Retinal pigment epithelial cell (primary cell): ENCODE measurements at regions not wholly inside any gene's neighbourhood (a gene's known extent, or its start where the extent isn't known, plus 50 kb on each side); places are given as distances from the start of the nearest gene placed in this dataset.

Experiments
- DNase-seq: peaks from one replicate; pipeline ENCODE4 v3.0.0-alpha.2; 2010; ENCODE audit warnings: low read depth
- H3K4me3 ChIP-seq: 2 replicates; pipeline ENCODE4 v1.5.1; 2011; ENCODE audit warnings: mild to moderate bottlenecking, low read length, control low read depth, moderate library complexity
- CTCF ChIP-seq: conservative IDR thresholded peaks from 2 replicates; pipeline ENCODE4 v1.5.1; 2011; ENCODE audit warnings: low read depth, low read length, control low read depth, inconsistent platforms

DNA sequence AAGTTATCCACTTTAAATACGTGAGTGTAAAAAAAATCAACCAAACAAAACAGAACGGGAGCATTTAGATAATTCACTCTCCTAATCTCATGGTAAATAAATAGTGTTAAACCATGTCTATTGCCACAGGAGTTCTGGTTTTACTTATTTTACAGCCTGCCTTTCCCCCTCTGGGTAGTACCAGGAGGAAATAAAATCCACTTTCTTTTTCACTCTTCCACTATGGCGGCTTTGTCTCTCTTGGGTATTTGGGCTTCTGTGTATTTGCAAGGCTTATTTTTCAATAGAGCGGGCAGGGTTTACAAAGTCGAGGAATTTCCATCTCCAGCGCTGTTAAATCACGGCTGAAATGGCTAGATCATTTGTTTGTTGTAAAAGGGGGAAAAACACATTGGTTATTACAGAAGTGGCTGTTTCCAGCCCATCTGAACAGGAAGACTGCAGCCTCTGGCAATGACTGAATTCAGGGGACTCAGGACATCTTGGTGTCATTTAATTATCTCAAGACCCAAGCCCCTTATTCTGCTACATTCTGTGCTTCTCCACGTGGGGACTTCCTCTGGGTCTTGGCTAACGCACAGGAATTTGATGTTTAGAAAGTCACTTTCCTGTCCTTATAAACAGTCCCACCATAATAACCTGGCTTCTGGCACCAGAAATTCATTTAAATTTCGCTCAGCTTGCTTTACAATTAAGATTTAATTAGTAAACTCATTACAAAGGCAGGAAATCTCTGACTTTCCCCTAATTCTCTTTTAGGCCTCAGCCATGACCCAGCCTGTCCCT is 323.9 kb downstream of the GATA3 start:
- no peak for DNase-seq
- TF ChIP-seq CTCF, result no peak
- H3K4me3 ChIP-seq, result no peak overlapping the region

DNA sequence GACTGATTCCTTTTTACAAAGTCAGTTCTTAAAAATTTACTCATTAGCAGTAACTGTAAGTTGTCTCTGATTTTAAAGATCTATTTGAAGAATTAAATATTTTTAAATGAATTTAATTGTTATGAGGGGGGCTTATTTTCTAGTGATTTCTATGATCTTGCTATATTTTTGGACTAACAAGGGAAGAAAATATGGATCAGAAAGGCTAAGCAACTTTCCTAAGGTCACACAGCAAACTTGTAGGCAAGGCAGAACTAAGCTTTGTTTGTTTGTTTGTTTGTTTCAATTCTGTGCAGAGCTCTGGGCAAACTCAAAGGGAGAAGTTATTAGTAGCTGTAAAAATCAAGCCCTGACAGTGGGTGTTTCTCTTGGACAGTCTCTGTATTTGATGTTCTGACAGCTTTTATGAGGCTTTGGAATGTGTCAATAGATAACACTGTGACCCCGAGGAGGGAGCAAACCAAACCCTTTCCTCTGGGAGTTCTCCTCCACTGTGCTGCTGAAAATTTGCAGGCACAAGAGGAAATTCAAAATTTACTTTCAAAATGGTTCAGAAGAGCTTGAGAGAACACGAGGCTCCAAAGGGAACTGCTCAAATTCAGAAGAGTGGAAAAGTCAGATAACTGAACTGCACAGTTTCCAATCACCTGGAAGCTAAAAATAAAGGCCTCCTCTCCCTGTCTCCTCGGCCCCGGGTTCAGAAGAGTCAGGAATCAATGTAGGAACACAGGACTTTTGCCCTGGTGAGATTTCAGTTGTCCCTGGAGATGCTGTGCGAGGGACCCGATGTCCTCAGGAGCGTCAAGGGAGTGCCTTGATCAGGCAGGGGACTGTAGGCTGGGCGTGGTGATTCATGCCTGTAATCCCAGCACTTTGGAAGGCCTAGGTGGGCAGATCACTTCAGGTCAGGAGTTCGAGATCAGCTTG is 325.7 kb downstream of the GATA3 start:
- TF ChIP-seq CTCF, result no peak
- H3K4me3 ChIP-seq, result no peak overlapping the region
- DNase-seq, result no peak

DNA sequence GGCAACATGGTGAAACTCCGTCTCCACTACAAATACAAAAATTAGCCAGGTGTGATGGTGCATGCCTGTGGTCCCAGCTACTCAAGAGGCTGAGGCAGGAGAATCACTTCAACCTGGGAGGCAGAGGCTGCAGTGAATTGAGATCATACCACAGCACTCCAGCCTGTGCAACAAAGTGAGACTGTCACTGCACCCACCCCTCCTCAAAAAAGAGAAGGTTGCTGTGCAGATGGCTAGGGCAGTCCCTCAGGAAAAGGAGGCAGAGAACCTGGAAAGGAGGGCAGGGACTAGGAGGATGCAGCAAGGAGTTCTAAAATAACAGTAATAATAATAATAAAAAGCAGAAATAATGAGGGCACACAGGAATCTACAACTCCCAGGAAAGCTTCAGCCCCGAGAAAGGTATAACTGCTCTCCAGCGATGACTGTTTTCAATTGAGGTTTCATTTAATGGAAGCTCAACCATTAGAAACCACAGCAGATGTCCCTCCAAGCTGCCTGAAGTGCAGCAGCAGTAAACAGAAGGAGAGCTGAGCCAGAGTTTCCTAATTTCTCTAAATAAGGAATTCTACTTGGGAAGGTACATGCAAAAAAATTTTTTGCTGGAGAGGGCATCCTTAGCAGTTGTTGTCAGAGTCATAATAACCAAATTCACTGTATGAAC is 326.5 kb downstream of the GATA3 start:
- DNase-seq, result no peak
- H3K4me3 ChIP-seq, result no peak overlapping the region
- no peak for TF ChIP-seq CTCF

DNA sequence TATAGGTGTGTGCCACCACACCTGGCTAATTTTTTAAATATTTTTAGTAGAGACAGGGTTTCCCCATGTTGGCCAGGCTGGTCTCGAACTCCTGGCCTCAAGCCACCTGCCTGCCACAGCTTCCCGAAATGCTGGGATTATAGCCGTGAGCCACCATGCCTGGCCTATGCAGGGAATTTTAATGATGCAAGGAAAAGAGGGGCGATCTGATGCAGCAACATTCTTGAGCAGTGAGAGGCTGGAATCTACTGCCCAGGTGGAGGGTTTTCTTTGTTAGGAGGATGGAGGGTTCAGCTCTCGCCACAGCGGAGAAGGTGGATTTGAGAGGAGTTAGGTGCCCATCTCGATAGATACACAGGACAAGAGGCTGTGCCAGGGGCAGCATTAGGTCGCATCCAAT is 332.3 kb downstream of the GATA3 start:
- no peak for DNase-seq
- TF ChIP-seq CTCF, result no peak
- no peak overlapping the region for H3K4me3 ChIP-seq

DNA sequence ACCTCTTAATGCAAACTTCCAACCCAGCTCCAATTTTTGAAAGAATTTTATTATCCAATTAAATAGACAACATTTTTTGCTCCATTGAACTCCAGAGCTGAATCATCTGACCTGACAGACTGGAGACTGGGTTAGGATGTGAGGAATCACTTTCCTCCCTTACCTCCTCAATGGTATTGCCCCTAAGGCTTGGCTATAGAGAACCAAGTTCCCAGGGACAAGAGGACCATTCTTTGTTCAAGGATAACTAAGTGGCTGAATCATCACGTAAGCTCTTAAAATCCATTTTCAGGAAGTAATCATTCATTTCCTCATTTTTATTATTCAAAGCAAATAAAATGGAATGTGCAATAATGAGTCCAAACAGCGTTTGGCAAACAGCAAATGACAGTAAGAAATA is 335.1 kb downstream of the GATA3 start:
- no peak overlapping the region for H3K4me3 ChIP-seq
- no peak for TF ChIP-seq CTCF
- no peak for DNase-seq

- no peak for DNase-seq
Observed at GRCh38 chr10:8392216-8392615, 337.7 kb downstream of the GATA3 start.

More at GRCh38 chr10:8392216-8392615, 337.7 kb downstream of the GATA3 start:
- H3K4me3 ChIP-seq, result no peak overlapping the region
- TF ChIP-seq CTCF, result no peak
